ENCODE measurements at regions not wholly inside any gene's neighbourhood (a gene's known extent, or its start where the extent isn't known, plus 50 kb on each side); places are given as distances from the start of the nearest gene placed in this dataset.

GRCh38 chr18:8478166-8478967 lies 130.9 kb upstream of the RAB12 start:
- no peak for TF ChIP-seq POLR2A (IDR thresholded peaks at IDR 0.05)
- TF ChIP-seq, protein P1, sequence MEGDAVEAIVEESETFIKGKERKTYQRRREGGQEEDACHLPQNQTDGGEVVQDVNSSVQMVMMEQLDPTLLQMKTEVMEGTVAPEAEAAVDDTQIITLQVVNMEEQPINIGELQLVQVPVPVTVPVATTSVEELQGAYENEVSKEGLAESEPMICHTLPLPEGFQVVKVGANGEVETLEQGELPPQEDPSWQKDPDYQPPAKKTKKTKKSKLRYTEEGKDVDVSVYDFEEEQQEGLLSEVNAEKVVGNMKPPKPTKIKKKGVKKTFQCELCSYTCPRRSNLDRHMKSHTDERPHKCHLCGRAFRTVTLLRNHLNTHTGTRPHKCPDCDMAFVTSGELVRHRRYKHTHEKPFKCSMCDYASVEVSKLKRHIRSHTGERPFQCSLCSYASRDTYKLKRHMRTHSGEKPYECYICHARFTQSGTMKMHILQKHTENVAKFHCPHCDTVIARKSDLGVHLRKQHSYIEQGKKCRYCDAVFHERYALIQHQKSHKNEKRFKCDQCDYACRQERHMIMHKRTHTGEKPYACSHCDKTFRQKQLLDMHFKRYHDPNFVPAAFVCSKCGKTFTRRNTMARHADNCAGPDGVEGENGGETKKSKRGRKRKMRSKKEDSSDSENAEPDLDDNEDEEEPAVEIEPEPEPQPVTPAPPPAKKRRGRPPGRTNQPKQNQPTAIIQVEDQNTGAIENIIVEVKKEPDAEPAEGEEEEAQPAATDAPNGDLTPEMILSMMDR (IDR thresholded peaks at IDR 0.05): peak; percentile 20 to 60 (median 32)
- no peak for TF ChIP-seq POLR2AphosphoS5 (IDR thresholded peaks at IDR 0.05)
- Histone ChIP-seq H3K4me1 (no peaks in the 10 kb centered on the region), H3K27ac (no peak overlapping the region), H3K9me3 (no peaks in the 10 kb centered on the region), H3K27me3 (peaks cover 0 to 3% of the 10 kb centered on the region in 2 donors), H3K36me3 (no peaks in the 10 kb centered on the region), H3K4me3 (no peak overlapping the region)
- intact Hi-C loops (cut with DNase I; ENCODE audit: low total_unique reads): no loop called here
- no peak for DNase-seq (ENCODE audit: low spot score in 2 of 2)

GRCh38 chr18:8478968-8479370 lies 130.3 kb upstream of the RAB12 start:
- no peaks in the 10 kb centered on the region for H3K9me3 ChIP-seq
- no peaks in the 10 kb centered on the region for H3K36me3 ChIP-seq
- DNase-seq (ENCODE audit: low spot score in 2 of 2): no peak
- TF ChIP-seq, protein P1 (IDR thresholded peaks at IDR 0.05): no peak
- TF ChIP-seq POLR2A (IDR thresholded peaks at IDR 0.05) (no peak), POLR2AphosphoS5 (IDR thresholded peaks at IDR 0.05) (no peak)
- peaks cover 0 to 3% of the 10 kb centered on the region in 2 donors for H3K27me3 ChIP-seq
- no peak overlapping the region for H3K4me3 ChIP-seq
- H3K4me1 ChIP-seq: no peaks in the 10 kb centered on the region
- no peak overlapping the region for H3K27ac ChIP-seq
- intact Hi-C loops (cut with DNase I; ENCODE audit: low total_unique reads): no loop called here

GRCh38 chr18:8479789-8480188 lies 129.4 kb upstream of the RAB12 start:
- intact Hi-C loops (cut with DNase I; ENCODE audit: low total_unique reads): no loop called here
- Histone ChIP-seq H3K27me3 (peaks cover 0 to 3% of the 10 kb centered on the region in 2 donors), H3K4me1 (no peaks in the 10 kb centered on the region), H3K36me3 (no peaks in the 10 kb centered on the region), H3K27ac (no peak overlapping the region), H3K9me3 (no peaks in the 10 kb centered on the region), H3K4me3 (no peak overlapping the region)
- TF ChIP-seq POLR2A (IDR thresholded peaks at IDR 0.05) (no peak), POLR2AphosphoS5 (IDR thresholded peaks at IDR 0.05) (no peak)
- TF ChIP-seq, protein P1 (IDR thresholded peaks at IDR 0.05): no peak
- no peak for DNase-seq (ENCODE audit: low spot score in 2 of 2)

DNA sequence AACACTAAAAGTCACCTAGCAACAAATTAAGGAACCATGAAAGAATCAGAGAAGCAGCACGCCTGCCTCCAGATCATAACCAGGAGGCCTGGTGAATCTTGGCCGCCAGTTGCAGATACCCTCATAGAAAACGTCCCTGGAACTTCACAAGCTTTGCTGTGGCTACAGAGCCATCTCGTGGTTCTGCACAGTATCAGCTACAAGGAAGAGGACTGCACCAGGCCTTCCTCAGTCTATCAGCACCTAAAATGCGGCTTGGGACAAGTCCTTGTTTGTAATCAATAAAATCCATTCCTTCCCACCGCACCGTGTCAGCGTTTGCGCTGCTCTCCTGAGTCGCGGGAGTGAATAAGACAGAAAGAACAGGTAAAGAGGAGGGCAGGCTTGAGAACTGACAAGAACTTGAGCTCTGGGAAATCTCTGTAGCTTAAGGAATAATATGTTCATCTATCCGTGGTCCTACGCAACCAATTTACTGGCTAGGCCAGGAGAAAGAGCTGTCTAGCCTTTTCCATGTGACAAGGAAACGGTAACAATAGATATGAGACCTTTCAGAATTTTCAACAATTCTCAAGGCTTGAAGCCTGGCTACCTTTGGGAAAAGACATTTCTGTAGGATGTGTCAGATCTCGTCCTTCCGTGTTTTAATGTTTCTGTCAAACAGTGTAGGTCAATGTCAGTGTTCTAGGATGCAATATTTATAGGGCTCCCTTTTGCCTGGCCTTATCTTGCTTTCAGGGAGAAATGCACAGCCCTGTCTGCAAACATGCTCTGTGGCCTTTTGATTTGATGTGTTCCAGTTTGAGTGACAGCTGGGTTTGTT lies 128.5 kb upstream of the RAB12 start:
- intact Hi-C loops (cut with DNase I; ENCODE audit: low total_unique reads): no loop called here
- TF ChIP-seq, protein P1 (IDR thresholded peaks at IDR 0.05): peak in 2 of 3 donors; percentile 26 to 31
- no peak for TF ChIP-seq POLR2AphosphoS5 (IDR thresholded peaks at IDR 0.05)
- Histone ChIP-seq H3K4me3 (no peak overlapping the region), H3K36me3 (no peaks in the 10 kb centered on the region), H3K4me1 (no peaks in the 10 kb centered on the region), H3K27me3 (peaks cover 0 to 3% of the 10 kb centered on the region in 2 donors), H3K9me3 (no peaks in the 10 kb centered on the region), H3K27ac (no peak overlapping the region)
- DNase-seq (ENCODE audit: low spot score in 2 of 2): no peak

- Histone ChIP-seq H3K36me3 (no peaks in the 10 kb centered on the region), H3K9me3 (no peaks in the 10 kb centered on the region), H3K27me3 (no peaks in the 10 kb centered on the region), H3K4me3 (no peak overlapping the region), H3K27ac (no peak overlapping the region), H3K4me1 (no peaks in the 10 kb centered on the region)
- intact Hi-C loops (cut with DNase I; ENCODE audit: low total_unique reads): no loop called here
- no peak for DNase-seq (ENCODE audit: low spot score in 2 of 2)
- TF ChIP-seq, protein P1 (IDR thresholded peaks at IDR 0.05): no peak
- TF ChIP-seq POLR2A (IDR thresholded peaks at IDR 0.05) (no peak), POLR2AphosphoS5 (IDR thresholded peaks at IDR 0.05) (no peak)
Measured at GRCh38 chr18:8484951-8485350, 124.3 kb upstream of the RAB12 start.

Data from breast epithelium (tissue), 4 donors.